HK-2 (cell line): ENCODE measurements at regions not wholly inside any gene's neighbourhood (a gene's known extent, or its start where the extent isn't known, plus 50 kb on each side); places are given as distances from the start of the nearest gene placed in this dataset.
"Not testable (repeated sequence)": the region's sequence is repeated elsewhere in the genome, so short reads cannot be mapped to it uniquely, and the experiment has no call there.

Experiments
- DNase-seq: peaks from one replicate; pipeline ENCODE4 v3.0.0-alpha.2; 2018; ENCODE audit not compliant: unreplicated experiment

DNA sequence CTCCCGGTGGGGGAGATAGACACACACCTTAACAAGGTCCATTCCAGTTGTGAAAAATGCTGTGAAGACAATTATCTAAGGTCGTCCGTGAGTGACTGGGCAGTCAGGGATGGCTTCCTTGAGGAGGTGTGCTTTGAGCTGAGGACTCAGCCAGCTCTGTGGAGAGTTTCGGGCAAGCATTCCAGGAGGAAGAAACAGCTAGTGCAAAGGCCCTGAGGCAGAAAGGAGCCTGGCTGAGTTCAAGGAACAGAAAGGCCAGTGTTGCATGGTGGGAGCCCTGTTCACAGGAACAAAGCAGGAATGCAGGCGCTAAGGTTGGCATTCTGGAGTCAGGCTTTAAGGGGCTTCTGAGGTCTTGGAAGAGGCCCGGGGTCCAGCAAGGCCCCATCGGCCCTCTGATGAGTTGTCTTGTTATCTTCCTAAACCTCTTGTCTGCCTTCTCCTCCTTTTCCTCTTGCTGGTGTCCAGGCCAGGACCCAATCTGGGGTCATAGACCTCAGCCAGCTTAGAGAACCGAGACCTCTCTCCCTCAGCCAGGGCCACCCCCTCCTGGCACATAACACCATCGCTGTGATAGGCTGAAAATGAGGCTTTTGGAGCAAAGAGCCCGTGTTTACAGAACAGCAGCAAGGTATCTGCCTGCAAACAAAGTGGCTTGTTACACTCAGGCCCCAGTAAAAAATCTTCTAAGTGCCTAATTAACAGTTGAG, 270.2 kb upstream of the MVB12B start:
- no peak for DNase-seq

DNA sequence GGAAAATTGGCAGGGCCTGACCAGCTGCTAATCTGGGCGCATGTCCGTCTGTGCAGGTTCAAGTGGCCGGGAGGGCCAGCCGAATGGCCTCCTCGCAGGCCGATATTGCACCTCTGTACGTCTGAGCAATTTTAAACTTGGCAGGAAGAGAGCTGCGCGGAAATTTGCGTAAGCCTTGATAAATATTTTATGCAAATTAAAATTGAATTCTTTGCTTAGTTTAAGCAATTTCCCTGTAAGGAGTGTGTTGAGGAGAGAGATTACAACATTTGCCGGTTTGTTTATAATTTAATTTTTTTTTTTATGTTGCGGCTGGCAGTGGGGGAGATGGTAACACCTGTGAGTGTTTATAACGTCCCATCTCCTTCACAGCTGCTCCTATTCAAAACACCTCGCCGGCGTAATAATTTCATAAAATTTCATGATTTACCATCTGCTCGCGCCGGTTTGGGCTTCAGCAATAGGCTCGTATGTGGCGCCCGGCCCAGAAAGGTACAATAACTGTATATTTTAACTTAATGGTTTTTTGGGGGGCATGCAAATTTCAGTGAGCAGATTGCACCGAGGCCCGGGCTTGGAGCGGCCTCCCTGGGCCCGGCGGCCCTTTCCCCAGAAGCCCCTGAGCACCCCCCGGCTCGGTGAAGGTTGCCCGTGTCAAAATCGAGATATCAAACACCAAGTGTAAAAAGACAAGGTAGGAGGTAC, 269.4 kb upstream of the MVB12B start:
- no peak for DNase-seq

DNA sequence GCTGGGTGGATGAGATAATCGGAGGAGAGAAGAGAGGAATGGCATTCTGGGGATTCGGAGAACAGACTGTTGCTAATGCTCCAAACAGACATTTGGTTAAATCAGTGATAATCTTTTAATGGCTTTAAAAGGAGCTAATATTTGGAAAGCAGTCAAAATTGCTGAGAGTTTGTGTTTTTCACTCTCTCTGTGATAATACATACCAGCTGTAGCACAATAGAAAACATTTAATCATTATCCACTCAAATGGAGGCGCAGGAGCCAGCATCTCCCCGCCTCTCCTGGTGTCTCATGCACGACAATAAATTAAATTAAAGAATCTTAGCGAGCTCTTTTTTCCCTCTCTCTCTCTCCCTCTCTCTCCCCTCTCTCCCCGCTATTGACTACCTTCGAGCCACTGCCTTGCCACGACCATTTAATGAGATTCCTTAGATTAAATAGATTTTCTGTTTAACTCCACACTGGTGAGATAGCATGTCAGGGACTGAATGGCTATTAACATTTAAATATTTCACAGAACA, 268.6 kb upstream of the MVB12B start:
- no peak for DNase-seq

DNA sequence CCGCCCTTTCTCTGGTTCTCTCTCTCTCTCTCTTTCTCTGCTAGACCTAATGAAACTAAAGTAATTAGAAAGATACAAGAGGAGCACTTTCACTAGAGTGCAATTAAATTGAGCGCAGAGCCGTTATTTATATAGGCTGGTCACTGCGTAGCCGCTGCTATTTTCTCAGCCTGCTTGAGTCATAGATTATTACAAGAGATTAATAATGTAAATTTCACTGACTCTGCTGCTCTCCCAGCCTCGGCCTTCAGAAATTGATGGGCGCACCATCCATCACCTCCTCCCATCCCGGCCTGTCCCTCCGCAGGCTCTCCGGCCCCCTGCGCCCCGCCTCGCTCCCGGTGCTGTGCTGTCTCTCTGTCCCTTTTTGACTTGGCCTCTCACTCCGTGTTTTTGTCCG, 268.0 kb upstream of the MVB12B start:
- DNase-seq, result no peak

DNA sequence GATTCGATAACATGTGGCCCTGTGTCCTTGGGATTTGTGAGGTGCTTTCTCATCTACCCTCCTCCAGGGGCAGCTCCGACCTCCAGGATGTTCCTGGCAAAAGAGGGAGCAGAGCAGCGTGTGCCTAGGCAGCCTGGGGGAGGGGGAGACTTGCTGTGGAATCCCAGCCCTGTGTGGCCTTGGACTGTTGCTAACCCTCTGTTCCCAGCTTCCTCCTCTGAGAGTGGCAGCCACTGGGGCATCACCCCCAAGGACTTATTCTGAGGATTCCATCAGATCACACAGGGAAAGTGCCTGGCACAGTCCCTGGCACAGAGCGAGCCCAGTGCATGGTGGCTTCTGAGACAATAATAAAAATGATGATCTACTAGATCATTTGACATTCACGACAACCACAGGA, 265.1 kb upstream of the MVB12B start:
- no peak for DNase-seq

DNA sequence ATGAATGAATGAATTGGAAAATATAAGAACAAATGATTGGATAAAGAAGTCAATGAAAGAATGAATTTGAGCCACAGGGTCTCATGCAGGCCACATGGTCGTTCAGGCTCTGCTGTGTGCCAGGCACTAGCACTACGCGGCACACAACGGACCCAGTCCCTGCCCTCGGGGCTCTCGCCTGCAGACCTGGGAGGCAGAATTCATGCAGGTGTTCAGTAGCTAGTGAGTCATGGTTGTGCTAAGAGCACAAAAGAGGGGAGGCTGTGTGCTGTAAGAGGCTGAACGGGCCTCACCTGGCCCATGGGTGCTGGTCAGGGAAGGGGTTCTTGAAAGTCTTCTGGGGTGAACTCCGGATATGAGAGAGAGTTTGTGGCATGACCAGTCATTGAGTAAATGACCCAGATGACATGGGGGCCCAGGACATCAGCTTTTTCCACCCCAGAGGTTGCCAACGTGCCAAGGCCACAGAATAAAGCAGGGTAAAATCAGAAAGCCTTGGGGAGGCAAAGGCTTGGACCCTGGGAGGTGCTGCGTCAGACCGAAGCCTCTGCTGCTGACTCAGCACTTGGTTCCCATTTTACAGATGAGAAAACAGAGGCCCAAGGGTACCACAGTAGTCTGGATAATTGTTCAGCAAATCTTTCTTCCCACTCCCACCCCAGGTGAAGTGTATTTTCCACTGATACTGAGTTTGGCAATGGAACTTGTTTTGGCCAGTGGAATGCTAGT, 264.3 kb upstream of the MVB12B start:
- no peak for DNase-seq

DNA sequence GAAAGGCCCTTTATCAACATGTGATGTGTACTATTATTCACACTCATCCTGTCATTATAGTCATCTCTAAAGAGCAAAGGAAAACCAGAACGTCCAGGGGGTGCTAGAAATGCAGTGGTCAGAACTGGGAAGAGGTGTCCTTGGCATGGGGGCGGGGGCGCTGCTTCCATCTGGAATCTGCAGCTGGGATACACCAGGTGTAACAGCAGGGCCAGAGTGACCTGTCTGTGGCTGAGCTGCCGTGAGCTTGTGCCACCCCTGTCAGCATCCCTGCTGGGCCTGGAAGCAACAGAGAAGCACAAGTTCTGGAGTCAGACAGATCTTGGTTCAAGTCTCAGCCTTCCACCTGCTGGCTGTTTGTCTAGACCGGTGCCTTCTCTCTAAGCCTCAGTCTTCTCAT, 263.3 kb upstream of the MVB12B start:
- no peak for DNase-seq

DNA sequence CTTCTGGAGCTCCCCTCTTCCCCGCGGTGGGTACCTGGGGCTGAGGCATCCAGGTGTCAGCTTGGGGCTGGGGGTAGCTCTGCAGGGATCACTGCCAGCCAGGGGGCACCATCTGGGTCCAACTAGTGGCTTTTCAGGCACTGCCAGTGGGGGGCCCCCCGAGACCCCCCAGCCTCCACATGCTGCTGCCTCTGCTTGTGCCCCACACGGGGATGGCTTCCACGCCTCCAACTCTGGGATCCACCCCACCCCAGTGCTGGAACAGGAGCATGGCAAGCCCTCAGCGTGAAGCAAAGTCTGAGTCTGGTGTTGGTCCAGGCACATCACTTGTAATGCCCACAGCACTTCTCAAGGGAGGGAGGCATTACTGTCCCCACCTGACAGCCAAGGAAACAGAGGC, 260.5 kb upstream of the MVB12B start:
- no peak for DNase-seq

DNA sequence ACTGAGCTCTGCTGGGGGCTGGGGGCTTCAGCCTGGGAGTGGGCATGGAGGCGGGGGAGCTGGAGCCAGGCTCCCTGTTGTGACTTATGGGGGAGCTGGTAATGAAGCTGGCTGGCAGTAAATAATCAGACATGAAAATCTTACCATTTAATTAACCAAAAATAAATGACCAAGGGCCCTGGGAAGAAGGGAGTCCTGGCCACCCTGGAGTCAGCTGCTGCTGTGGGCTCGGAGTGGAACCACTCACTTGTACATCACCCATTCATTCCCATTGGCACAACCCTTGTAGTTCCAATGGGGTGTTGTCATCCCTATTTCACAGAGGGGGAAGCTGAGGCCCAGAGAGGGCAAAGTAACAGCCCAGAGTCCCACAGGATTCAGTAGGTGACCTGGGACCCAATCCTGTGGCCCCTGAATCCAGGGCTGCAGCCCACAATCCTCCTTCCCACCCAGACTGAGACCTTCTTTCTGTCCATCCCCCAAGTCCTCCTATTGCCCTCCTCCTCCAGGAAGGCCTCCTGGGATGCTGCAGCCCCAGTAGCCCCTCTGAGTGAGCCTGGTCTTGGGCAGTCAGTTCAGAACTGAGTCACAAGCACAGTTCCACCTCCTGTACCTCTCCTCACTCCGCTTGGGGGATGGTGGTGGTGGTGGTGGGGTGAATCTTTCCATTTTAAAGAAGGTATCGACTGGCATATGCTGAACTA, 259.4 kb upstream of the MVB12B start:
- DNase-seq, result no peak

DNA sequence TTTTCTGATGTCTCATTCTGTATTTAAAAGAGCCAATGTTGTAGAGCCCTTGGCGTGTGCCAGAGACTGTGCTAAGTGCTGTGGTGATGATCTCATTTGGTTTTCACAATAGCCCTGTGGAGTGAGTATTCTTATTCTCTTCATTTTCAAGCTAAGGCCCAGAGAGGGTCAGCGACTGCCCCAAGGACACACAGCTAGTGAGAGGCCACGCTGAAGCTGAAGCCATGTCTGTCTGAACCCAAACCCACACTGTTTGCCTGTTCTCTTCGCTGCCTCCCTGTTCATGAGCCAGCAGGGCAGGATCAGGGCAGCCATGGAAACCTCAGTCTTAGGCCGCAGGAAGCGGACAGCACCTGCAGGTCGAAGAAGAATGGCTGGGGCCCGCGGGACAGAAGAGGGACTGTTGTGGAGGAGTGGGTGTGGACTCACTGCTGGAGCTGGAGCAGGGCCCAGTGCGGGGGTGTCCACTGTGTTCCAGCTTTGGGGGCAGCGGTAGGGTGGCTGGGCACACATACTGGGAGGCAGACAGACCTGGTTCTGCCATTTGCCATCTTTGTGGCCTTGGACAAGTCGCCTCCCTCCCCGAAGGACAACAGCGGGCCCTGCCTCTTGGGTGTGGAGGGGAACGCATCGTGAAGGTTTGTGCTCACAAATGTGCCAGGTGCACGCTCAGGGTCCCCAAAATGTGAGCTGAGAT, 257.9 kb upstream of the MVB12B start:
- no peak for DNase-seq

DNA sequence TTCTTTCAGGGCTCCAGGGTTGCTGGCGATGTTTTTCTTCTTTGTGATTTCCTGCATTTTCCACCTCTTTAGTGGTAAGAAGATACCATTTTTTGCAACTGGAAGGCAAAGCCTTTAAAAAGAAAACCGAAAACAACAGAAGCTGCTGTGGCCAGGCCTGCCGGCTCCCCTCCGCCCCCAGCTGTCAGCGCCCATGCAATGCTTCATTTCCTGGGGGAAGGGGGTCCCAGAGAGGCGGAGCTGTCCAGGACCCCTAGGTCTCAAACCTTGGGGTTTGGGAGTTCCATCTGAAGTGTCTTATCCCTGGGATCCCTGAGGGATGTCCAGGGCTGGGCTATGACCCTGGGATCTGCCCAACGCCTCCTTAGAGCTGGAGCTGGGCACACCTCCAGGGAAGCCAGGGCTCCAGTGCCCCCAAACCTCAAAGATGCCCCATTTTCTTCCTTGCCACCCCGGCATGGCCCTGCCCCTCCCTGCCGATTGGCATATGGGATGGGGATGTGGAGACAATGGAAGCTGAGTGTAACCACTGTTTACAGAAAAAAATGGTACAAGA, 257.2 kb upstream of the MVB12B start:
- DNase-seq, result no peak

DNA sequence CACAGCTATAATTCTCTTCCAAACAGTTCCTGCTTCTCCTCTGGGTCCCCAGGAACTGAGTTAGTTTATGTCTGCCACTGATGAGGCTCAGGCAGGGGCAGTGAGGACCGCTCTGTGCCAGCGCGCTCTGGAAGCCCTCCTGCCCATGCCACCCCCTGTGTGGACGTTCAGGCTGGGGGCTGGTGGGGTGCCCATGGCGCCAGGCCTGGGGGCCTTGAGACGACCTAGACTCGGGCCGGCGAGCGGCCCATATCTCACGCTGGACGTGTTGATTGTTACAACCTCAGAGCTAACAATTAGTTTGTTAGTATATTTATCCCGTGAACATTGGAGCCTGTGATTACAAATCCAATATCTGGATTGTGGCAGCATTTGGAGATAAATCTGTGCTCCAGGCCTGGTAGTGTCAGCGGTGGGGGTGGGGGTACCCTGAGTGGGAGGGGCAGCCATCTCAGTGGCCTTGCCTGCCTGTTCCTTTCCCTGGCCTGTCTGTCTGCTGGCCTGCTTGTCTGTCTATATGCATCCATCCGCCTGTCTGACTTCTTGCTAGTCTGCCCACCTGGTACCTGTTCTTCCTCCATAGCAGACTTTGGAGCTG, 256.5 kb upstream of the MVB12B start:
- DNase-seq, result no peak

DNA sequence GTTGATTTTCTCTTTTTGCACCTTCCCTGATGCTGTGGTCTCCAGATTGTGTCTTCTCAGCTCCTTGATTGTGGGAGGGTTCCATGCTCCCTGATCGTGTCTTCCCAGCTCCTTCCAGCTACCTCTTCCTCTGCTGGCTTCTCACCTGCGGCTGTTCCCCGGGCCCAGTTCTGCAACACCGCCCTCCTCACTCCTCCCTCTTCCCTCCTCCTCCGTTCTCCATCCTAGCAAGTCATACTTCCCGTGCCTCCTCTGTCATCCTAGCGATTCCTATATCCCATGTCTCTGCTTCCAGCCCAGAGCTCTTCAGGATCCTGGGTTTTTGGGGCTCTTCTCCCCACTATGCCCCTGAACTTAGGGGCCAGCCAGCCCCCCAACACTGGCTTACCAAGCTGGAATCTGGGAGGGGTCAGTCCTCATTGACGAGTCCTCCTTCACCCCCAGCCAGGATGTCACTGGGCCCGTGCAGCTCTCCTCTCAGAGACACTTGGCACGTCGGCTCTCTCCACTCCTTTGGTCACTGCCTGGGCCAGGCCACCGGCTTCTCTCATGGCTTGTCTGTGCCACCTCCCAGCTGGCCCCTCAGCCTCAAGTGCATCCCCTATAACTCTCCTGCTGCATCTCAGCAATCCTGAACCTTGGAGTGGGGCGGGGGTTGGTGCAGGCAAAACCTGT, 255.4 kb upstream of the MVB12B start:
- no peak for DNase-seq

DNA sequence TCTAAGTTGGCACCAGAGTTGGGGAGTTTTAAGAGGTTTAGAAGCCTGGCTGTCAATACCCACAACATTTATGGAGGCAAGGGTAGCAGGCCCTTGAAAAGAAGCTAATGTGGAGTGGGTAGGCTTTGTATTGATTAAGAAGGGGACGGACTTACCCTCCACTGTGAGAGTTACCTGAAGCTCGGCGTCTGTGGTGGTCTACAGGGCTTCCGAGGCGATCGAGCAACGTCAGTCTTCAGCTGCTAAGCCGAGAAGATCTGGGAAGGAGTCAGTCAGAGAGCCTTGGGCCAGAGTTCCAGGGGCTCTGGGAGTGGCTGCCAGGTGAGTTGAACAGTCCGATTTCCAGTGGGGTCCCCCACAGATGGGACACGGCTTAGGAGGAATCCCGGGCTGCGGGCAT, 249.0 kb upstream of the MVB12B start:
- DNase-seq, result not testable (repeated sequence)

DNA sequence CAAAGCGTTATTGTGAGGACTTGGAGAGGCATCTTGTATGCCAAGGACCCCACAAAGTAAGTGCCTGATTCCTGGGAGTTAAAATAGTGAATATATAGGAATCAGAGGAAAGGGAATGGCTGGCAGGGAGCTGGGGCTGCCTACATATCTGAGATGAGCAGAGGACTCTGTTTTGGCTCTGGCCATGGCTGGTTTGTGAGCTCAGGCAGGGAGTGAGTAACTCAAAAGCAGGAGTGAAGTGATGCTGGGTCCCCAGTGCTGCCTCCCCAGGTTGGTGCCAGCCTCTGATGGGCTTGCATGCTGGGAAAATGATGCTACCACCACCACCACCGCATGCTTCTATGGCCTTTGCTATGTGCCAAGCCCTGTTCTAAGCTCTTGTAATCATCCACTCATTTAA, 246.0 kb upstream of the MVB12B start:
- DNase-seq, result no peak

DNA sequence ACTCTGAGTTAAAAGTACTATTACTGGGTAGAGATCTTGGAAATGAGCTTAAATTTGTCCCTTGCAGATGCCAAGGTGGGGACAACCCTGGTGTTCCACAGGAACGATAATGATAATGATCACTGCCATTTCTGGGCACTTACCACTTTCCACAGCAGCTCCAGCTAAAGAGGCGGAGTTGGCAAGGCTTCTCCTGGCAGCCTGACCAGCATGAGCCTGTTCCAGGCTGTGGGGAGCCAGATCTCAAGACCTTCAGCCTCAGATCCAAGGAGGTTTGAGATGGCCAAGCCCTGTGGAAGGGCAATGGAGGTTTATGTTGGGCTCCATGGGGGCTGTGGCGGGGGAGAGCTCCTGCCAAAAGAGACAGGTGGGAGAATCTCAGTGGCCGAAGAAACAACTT, 244.9 kb upstream of the MVB12B start:
- DNase-seq, result no peak

DNA sequence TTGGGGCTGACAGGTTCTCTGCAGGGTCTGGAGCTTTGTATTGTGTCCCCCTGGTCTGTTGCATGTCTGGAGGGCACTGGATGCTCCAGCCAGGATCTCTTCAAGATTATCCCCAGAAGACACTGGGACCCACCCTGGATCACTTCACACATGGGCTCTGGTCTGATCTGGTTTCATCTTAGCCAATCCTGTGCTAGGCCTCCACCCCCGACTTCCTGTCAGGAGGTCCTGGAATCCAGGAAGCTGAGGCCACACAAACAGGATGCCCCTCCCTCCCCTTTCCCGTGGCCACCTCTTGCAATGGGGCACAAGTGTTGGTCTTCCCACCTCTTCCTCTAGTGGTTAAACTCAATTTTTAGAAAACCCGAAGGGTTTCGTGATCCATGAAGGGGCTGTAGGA, 242.6 kb upstream of the MVB12B start:
- no peak for DNase-seq

DNA sequence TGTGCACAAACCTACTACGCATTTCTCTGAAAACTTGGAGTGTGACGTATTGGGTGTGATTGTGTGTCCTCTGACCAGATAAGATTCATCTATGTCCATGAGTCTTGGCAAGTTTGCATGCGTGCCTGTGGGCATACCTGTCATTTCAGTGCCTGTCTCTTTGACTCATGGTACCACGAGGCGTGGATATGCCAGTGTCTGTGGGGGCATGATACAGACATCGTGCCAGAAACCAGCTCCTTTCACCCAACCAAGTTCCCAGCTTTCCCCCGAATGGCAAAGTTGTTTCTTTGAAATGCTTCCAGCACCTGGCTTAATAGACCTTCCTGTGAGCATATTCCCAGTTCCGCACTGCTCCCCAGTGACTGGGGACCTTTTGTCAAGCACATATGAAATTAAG, 241.9 kb upstream of the MVB12B start:
- DNase-seq, result no peak

DNA sequence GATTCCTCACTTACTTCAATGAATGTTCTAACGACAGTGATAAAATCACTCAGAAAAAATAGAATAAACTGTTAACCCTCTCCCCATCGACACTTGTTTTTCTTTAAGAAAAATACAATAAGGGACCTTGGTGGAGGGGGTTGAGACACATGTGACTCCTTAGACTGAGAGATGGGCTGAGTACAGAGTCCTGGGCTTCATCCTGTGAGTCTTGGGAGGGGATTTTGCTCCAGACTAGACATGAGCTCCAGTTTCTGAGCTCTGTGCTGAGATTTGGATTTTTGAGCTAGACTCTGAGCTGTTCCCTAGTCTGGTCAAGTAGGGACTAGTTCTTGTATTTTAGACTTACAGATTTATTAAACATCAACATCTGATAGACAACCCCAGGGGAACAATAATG, 241.5 kb upstream of the MVB12B start:
- DNase-seq, result no peak

DNA sequence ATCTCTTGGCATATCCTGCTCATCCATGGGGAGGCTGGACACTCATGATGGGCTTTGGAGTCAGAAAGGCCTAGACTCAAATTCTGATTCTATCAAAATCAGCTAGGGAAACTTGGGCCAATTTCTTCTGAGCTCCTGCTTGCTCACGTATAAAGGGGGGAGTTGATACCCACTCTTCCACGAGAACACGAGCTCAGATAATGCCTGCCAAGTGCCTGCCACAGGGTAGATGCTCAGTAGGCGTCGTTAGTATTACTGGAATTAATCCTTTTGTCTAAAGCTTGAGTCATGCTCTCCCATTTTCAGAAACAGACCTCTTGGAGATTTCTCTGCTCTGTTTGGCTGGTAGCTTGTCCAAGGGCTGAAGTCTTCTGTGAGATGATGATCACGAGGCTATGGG, 238.3 kb upstream of the MVB12B start:
- no peak for DNase-seq
